K562 (cell line): ENCODE measurements at regions not wholly inside any gene's neighbourhood (a gene's known extent, or its start where the extent isn't known, plus 50 kb on each side); places are given as distances from the start of the nearest gene placed in this dataset.
A peak's percentile ranks its signal among the peaks of the same experiment; 100 is the strongest.

Experiments
- ARID3B ChIP-seq: fragments of 250-450 bp; sonication (Bioruptor Pico); IDR thresholded peaks from 2 replicates; pipeline ENCODE4 v1.4.0; 2020; ENCODE audit warnings: borderline replicate concordance
- BMI1 ChIP-seq: fragments of 150-350 bp; IDR thresholded peaks from 2 replicates; pipeline ENCODE4 v1.6.1; 2014; ENCODE audit warnings: low read length
- CEBPG ChIP-seq, 3 experiments: fragments of 200-800 bp in 1 of 3; sonication (Bioruptor generic) in 1 of 3; sonication (generic) in 1 of 3; formaldehyde crosslinking in 1 of 3; IDR thresholded peaks in 2 of 3; conservative IDR thresholded peaks in 1 of 3; 2 replicates each; pipeline versions ENCODE4 v1.6.1 to v1.8.0; 2016 to 2022; ENCODE audit warnings: missing compliant biosample characterization in 2 of 3, missing genetic modification characterization in 2 of 3, mild to moderate bottlenecking in 1 of 3, missing genetic modification reagents in 1 of 3
- EP300 ChIP-seq: IDR thresholded peaks from 2 replicates; pipeline ENCODE4 v1.6.1; 2012; ENCODE audit warnings: low read length, improper control_type of control experiment
- FOXA1 ChIP-seq: fragments of 450-650 bp; IDR thresholded peaks from 2 replicates; pipeline ENCODE4 v1.6.1; 2016; ENCODE audit warnings: mild to moderate bottlenecking, borderline replicate concordance
- HDAC2 ChIP-seq: fragments of 450-650 bp; IDR thresholded peaks from 2 replicates; pipeline ENCODE4 v1.6.1; 2016; ENCODE audit warnings: mild to moderate bottlenecking
- NCOA2 ChIP-seq, 2 experiments: fragments of 450-650 bp; IDR thresholded peaks; 2 replicates each; pipeline ENCODE4 v1.6.1; 2018; ENCODE audit warnings: mild to moderate bottlenecking in 2 of 2, moderate library complexity in 1 of 2; ENCODE audit not compliant: partially characterized antibody in 2 of 2
- NR3C1 ChIP-seq: sonication (generic); formaldehyde crosslinking; IDR thresholded peaks from 2 replicates; pipeline ENCODE4 v1.8.1; 2022; ENCODE audit warnings: missing genetic modification reagents
- PHF21A ChIP-seq: fragments of 450-650 bp; IDR thresholded peaks from 2 replicates; pipeline ENCODE4 v1.6.1; 2017; ENCODE audit warnings: low read depth, borderline replicate concordance
- PYGO2 ChIP-seq: fragments of 450-650 bp; IDR thresholded peaks from 2 replicates; pipeline ENCODE4 v1.6.1; 2016; ENCODE audit warnings: mild to moderate bottlenecking, missing genetic modification characterization, moderate library complexity, missing compliant biosample characterization
- RHOXF2B ChIP-seq: fragments of 250-450 bp; sonication (Bioruptor Pico); conservative IDR thresholded peaks from 2 replicates; pipeline ENCODE4 v1.5.1; 2021
- SAP30 ChIP-seq: fragments of 200-600 bp; sonication (generic); IDR thresholded peaks from 2 replicates; pipeline ENCODE4 v1.6.1; 2012; ENCODE audit warnings: borderline replicate concordance, low read depth, mild to moderate bottlenecking, moderate library complexity, low read length, control low read depth, inconsistent platforms; ENCODE audit not compliant: insufficient read depth, poor library complexity, severe bottlenecking
- TBP ChIP-seq: optimal IDR thresholded peaks from 2 replicates; pipeline ENCODE3; 2011; ENCODE audit warnings: low read depth, low read length, improper control_type of control experiment
- ZFX ChIP-seq: sonication (generic); formaldehyde crosslinking; IDR thresholded peaks from 2 replicates; pipeline ENCODE4 v1.8.0; 2022; ENCODE audit warnings: mild to moderate bottlenecking, missing genetic modification reagents, moderate library complexity
- ZNF174 ChIP-seq: fragments of 250-450 bp; sonication (Bioruptor Pico); IDR thresholded peaks from 2 replicates; pipeline ENCODE4 v1.4.0; 2020; ENCODE audit warnings: mild to moderate bottlenecking
- ZNF695 ChIP-seq: fragments of 450-650 bp; formaldehyde crosslinking; IDR thresholded peaks from 2 replicates; pipeline ENCODE4 v1.4.0; 2020; ENCODE audit warnings: mild to moderate bottlenecking, moderate library complexity
- TF ChIP-seq, protein P1 (sequence below): fragments of 250-450 bp; sonication (Bioruptor Pico); IDR thresholded peaks from 2 replicates; pipeline ENCODE4 v1.9.0; 2021; ENCODE audit warnings: mild to moderate bottlenecking, inconsistent platforms
- TF ChIP-seq, protein P2 (sequence below): fragments of 250-450 bp; sonication (Bioruptor Pico); IDR thresholded peaks from 2 replicates; pipeline ENCODE4 v1.5.0; 2020; ENCODE audit warnings: mild to moderate bottlenecking, borderline replicate concordance
- TF ChIP-seq, protein P3 (sequence below): fragments of 450-650 bp; IDR thresholded peaks from 2 replicates; pipeline ENCODE4 v1.6.1; 2014; ENCODE audit warnings: low read depth, mild to moderate bottlenecking, moderate library complexity, borderline replicate concordance

GRCh38 chr1:95179205-95179986 lies 54.6 kb upstream of the RWDD3 start (continued):
- TF ChIP-seq, protein P1, sequence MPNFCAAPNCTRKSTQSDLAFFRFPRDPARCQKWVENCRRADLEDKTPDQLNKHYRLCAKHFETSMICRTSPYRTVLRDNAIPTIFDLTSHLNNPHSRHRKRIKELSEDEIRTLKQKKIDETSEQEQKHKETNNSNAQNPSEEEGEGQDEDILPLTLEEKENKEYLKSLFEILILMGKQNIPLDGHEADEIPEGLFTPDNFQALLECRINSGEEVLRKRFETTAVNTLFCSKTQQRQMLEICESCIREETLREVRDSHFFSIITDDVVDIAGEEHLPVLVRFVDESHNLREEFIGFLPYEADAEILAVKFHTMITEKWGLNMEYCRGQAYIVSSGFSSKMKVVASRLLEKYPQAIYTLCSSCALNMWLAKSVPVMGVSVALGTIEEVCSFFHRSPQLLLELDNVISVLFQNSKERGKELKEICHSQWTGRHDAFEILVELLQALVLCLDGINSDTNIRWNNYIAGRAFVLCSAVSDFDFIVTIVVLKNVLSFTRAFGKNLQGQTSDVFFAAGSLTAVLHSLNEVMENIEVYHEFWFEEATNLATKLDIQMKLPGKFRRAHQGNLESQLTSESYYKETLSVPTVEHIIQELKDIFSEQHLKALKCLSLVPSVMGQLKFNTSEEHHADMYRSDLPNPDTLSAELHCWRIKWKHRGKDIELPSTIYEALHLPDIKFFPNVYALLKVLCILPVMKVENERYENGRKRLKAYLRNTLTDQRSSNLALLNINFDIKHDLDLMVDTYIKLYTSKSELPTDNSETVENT (CRISPR knock-in tag) = no peak
- TF ChIP-seq, protein P2, sequence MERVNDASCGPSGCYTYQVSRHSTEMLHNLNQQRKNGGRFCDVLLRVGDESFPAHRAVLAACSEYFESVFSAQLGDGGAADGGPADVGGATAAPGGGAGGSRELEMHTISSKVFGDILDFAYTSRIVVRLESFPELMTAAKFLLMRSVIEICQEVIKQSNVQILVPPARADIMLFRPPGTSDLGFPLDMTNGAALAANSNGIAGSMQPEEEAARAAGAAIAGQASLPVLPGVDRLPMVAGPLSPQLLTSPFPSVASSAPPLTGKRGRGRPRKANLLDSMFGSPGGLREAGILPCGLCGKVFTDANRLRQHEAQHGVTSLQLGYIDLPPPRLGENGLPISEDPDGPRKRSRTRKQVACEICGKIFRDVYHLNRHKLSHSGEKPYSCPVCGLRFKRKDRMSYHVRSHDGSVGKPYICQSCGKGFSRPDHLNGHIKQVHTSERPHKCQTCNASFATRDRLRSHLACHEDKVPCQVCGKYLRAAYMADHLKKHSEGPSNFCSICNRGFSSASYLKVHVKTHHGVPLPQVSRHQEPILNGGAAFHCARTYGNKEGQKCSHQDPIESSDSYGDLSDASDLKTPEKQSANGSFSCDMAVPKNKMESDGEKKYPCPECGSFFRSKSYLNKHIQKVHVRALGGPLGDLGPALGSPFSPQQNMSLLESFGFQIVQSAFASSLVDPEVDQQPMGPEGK (CRISPR knock-in tag) = no peak
- no peak for TF ChIP-seq TBP
- no peak for TF ChIP-seq FOXA1
- TF ChIP-seq NCOA2 (IDR thresholded peaks at IDR 0.05; ENCODE audit: partially characterized antibody in 2 of 2) = no peak
- TF ChIP-seq PYGO2 (tag) = no peak
- peak; percentile 82 for TF ChIP-seq EP300
- no peak for TF ChIP-seq ZNF695 (CRISPR knock-in tag)
- TF ChIP-seq, protein P3, sequence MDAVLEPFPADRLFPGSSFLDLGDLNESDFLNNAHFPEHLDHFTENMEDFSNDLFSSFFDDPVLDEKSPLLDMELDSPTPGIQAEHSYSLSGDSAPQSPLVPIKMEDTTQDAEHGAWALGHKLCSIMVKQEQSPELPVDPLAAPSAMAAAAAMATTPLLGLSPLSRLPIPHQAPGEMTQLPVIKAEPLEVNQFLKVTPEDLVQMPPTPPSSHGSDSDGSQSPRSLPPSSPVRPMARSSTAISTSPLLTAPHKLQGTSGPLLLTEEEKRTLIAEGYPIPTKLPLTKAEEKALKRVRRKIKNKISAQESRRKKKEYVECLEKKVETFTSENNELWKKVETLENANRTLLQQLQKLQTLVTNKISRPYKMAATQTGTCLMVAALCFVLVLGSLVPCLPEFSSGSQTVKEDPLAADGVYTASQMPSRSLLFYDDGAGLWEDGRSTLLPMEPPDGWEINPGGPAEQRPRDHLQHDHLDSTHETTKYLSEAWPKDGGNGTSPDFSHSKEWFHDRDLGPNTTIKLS = no peak
- TF ChIP-seq SAP30 = no peak
- TF ChIP-seq ZFX (CRISPR knock-in tag) = no peak
- no peak for TF ChIP-seq RHOXF2B (CRISPR knock-in tag)
- TF ChIP-seq BMI1 = no peak
- no peak for TF ChIP-seq PHF21A
- TF ChIP-seq NR3C1 (CRISPR knock-in tag) = no peak
- no peak for TF ChIP-seq CEBPG (CRISPR knock-in tag; IDR thresholded peaks at IDR 0.05)
- TF ChIP-seq CEBPG (tag; conservative IDR thresholded peaks at IDR 0.05 in 1 of 2, IDR thresholded peaks at IDR 0.05 in 1 of 2) = no peak
- TF ChIP-seq ZNF174 (CRISPR knock-in tag) = no peak
- no peak for TF ChIP-seq ARID3B
- TF ChIP-seq HDAC2 = peak; percentile 93
